RPMI8226 (cell line): ENCODE measurements at regions not wholly inside any gene's neighbourhood (a gene's known extent, or its start where the extent isn't known, plus 50 kb on each side); places are given as distances from the start of the nearest gene placed in this dataset.

Source experiments
- DNase-seq: peaks from one replicate; pipeline ENCODE4 v3.0.0-alpha.2; 2015

GRCh38 chr3:102085431-102086176 lies 236.3 kb downstream of the NFKBIZ start:
- DNase-seq: no peak

DNA sequence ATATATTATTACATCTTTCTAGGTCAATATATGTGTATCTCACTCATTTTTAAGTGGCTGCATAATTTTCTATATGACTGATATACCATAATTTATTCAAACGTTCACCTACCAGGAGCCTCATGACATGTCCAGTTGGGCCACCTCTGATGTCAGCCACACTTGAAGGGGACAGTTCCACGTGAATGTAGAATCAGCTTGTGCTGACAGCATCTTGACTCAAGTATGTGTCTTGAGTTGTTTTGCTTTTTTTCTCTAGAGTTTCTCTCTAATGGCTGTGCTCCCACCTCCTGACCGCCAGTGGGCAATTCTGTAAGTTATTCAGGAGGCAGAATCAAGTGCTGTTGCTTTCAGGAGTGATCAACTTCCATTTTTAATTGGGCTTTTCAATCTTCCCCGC lies 237.9 kb downstream of the NFKBIZ start:
- DNase-seq: no peak

DNA sequence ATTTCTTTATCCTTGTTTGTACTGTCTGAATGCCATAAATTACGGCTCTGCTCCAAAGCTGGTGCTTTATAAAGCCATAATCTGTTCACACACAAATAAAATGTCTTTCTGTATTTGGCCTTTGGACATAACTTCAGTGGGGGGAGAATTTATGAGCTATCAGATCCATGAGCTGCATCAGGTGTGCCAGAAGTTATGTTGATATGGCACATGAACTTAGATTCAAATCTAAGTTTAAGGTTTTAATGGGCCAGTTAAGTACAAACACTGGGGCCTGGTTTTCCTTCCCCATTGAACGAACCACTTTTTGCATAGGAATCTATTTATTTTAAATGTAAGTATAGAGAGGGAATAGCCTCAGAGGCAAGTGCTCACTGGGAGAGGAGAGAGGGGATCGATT lies 239.9 kb downstream of the NFKBIZ start:
- DNase-seq: no peak

DNA sequence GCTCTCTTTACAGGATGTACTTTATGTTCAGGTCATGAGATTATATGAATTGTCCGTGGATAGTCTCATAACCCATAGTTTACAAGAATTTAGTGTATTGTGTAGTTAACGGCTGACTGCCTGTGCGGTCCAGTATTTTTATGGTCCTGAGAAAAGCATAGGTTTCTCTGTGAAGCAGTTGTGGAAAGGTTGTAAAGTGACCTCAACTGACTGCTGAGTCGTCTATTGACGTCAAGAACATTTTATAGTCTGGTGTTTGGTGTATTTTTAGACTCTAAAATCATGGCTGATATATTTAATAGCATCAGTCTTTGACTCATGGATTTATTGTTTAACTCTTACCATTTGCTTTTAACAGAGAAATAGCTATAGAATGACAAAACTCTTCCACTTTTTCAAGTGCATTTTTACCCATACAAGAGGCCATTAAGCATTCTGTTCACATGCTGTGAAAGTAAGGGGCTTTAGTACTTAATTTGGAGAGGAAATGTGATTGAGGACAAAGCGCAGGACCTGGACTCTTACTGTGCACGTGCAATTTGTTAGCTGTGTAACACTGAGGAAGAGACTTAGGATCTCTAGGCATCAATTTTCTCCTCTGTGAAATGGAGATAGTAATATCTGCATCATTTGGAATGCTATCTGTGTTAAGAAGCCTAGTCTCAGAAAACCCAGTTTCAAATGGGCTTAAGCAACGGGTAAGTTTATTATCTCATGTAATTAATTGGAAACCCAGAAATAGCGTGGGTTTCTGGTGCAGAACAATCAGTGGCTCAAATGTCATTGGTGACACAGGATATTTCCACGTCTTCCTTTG lies 240.8 kb downstream of the NFKBIZ start:
- no peak for DNase-seq

DNA sequence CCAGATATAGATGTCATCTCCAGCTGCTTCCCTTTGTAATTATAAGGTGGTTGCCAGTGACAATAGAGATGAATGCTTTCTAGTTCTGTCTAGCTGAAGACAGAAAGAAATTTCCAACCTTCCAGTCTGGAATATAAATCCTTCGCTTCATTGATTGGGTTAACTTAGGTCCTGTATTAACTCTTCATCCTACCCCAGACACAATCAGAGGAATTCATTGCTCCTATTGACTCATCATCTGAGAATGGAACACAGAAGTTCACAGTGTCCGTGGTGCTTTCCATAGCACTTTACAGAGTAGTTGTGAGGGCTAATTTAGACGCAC lies 241.4 kb downstream of the NFKBIZ start:
- no peak for DNase-seq

GRCh38 chr3:102091358-102091757 lies 242.0 kb downstream of the NFKBIZ start:
- no peak for DNase-seq

DNA sequence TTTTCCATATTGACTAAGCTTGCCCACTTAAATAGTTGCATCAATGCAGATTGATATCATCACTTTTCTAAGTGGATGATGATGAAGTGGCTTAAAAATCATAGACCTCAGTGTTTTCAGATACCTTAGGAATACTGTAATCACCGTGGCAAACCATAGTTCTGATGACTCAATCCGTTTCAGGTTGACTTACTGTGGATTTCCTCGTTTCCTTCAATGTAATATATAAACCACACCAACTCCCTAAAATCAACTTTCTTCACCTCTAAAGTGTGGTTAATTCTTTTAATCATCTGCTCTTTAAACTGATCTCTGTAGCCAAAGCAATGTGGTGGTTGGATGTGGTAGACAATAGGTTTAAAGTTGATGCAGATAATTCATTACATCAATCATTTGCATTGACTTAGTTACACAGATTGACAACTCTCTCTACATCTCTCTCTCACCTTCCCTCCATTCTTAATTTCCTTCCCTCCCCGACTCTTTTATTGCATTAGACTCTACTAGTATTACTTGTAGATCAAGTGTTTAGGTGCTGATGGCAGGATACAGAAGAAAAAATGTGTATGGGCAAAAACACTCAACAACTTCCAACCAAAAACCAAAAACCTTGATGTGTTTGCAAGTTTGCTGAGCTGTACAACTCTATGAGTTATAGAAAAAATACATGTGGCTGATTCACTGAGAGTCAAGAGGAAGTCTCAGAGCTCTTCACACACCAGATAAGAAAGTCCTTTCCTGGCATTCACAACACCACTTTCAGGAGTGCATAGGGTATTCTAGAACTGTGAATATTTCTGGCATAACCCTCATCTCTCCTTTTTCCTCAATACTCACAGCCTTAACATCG lies 243.5 kb downstream of the NFKBIZ start:
- DNase-seq: no peak

DNA sequence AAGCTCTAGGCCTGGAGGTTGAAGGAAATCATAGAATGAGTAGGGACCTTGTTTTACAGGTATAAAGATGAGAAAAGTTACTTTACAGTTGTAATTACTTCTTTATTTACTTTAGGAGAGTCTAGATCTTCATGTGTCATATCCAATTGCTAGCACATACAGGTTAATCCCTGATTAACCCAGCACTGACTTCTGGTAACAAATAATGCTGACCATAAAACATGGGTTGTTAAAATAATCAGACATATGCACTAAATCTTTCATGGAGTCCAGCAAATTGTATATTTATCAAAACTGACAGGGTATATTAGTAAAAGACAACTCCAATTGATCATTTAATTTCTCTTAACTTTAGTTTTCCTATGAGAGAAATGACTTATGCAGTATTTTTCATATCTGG lies 245.2 kb downstream of the NFKBIZ start:
- DNase-seq: no peak

- DNase-seq: no peak
These were observed 246.1 kb downstream of the NFKBIZ start for GRCh38 chr3:102095383-102095782.

DNA sequence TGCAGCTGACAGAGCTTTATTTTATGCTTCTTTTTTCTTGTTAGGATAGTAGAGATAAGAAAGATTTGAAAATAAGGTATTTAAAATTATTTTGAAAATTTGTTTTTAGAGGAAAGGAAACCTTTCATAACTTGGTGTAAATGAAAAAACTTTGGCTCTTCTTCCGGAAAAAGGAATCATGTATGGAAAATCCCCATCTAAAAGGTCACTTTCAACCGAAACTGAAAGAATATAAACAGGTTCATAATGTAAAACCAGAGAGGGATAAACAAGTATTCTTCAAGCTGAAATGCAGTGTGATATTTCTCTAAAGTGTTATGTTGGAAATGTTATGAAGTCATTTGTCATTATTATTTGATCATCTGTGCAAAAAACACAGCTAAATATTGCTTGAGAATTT lies 246.8 kb downstream of the NFKBIZ start:
- no peak for DNase-seq

- no peak for DNase-seq
These were observed 249.0 kb downstream of the NFKBIZ start for GRCh38 chr3:102098130-102098885.

GRCh38 chr3:102099913-102100312 lies 250.6 kb downstream of the NFKBIZ start:
- no peak for DNase-seq

DNA sequence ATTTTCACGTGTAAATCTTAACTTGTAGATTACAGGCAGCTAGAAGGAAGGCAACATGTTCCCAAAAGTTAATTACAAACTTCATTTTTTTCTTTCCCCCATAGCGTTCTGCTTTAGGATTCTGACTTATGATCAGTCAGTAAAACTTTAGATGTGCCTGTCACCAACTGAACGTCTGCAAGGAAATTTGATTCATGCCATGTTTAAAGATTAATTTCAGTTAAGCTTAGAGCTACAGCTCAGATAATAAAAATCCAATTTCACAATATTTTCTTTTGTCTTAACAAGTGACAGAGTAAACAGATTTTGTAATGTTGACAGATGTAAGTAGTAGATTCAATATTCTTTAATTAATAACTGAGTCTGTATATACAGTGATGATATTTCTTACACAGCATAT lies 253.1 kb downstream of the NFKBIZ start:
- DNase-seq: no peak

- no peak for DNase-seq
These were observed 254.7 kb downstream of the NFKBIZ start for GRCh38 chr3:102104033-102104432.

- no peak for DNase-seq
These were observed 255.9 kb downstream of the NFKBIZ start for GRCh38 chr3:102105193-102105592.

DNA sequence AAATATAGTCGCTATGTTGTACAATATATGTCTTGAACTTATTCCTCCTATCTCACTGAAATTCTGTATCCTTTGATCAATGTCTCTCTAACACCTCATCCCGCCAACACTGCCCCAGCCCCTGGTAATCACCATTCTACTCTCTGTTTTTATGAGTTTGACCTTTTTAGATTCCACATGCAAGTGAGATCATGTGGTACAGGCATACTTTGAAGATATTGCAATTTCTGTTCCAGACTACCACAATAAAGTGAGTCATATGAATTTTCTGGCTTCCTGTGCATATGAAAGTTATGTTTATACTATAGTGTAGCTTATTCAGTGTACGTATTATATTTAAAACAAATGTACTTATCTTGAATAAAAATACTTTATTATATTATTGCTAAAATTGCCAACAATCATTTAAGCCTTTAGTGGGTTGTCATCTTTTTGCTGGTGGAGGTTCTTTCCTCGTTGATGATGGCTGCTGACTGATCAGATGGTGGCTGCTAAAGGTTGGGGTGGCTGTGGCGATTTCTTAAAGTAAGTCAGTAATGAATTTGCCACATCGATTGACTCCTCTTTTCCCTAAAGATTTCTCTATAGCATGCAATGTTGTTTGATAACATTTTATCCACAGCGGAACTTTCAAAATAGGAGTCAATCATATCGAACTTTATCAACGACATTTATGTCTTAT lies 257.2 kb downstream of the NFKBIZ start:
- DNase-seq: no peak

- DNase-seq: no peak
These were observed 263.5 kb downstream of the NFKBIZ start for GRCh38 chr3:102112704-102113230.

DNA sequence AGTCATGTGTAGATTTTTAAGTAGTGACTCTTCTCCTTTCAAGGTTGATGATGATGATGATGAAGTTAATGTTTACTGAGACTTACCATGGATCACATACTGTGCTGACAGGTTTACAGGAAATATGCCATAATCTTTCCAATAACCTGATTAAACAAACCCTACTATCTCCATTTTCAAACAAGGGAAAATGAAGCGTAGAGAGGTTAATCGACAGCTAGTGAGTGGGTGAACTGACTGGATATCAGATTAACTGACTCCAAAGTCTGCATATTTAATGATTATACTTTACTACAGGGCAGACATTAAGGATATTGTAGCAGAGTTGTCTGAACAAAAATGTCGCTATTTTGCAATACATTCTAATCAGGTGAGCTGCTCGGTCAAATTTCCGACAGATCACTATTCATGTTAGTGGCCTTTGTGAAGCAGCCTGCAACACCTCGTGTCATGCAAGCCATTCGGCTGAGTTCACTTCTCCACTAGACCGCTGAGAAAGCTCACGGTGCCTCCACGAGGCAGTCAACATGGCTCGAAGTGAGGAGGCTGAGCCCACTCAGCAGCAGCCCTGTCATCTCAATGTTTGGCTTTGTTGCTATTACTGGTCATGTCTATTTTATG lies 264.2 kb downstream of the NFKBIZ start:
- no peak for DNase-seq

GRCh38 chr3:102114264-102114979 lies 265.1 kb downstream of the NFKBIZ start:
- no peak for DNase-seq

GRCh38 chr3:102122527-102122926 lies 273.2 kb downstream of the NFKBIZ start:
- DNase-seq: no peak
